ENCODE measurements at regions not wholly inside any gene's neighbourhood (a gene's known extent, or its start where the extent isn't known, plus 50 kb on each side); places are given as distances from the start of the nearest gene placed in this dataset.

DNA sequence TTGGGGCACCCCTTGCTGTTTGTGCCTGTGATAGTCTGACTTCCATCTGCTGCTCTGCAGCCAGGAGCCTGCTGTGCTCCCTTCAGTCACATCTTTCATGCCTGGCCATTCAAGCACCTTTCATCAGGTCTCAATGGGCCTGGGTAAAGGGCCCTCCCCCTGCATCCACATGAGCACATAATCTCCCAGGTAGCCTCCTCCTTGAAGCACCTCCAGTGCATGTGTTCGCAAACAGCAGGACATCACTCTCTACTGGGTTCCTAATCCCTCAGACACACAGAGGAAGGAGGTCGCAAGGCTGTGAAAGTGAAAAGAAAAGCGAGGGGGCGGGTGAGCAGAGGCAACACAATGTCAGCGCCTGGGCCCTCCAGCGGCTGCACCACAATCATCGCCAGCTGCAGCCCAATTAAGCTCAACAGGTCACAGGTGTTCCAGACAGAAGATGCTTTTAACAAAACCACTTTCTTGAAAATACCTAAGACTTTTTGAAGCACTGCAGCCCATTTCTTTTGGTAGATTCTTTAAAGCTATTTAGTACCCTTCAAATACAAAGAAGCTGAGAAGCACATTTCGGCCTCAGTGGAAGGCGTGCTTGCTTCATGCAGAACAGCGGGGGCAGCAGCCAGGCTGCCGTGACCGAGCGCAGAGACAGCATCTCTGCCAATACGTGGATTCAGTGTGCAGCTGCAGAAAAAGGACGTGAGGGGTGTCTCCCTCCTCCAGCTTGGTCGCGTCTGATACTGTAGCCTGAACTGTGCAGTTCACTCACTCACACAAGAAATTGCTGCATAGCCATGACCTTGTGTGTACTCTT, 92.2 kb upstream of the SPRY1 start:
- no peak overlapping the region for H3K4me3 ChIP-seq (ENCODE audit: control insufficient read depth, low read depth, low read length)
- no peak for DNase-seq (ENCODE audit: low read depth)
- TF ChIP-seq CTCF (conservative IDR thresholded peaks at IDR 0.05; ENCODE audit: control insufficient read depth, insufficient read depth, low read depth, low read length), result no peak

GRCh38 chr4:123305736-123306135, 90.9 kb upstream of the SPRY1 start:
- no peak for TF ChIP-seq CTCF (conservative IDR thresholded peaks at IDR 0.05; ENCODE audit: control insufficient read depth, insufficient read depth, low read depth, low read length)
- H3K4me3 ChIP-seq (ENCODE audit: control insufficient read depth, low read depth, low read length), result no peak overlapping the region
- DNase-seq (ENCODE audit: low read depth), result no peak

DNA sequence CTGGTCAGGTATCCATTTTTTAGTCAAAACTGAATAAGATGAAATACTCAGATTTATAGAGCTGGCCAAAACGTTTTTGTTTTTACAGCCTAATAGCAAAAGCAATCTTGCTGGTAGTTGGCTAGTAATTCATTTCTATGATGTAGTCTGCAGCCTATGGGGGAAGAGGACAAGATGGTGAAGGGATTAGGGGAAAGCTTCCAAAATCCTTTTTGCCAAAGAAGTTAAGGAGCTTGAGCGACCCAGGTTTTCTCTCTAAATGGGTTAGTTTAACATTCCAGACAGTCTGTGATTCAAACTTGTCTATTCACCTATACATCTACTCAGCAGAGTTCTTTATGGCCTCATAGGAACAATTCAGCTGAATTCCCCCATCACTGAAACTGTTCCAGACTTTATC, 89.8 kb upstream of the SPRY1 start:
- DNase-seq (ENCODE audit: low read depth), result no peak
- TF ChIP-seq CTCF (conservative IDR thresholded peaks at IDR 0.05; ENCODE audit: control insufficient read depth, insufficient read depth, low read depth, low read length), result no peak
- H3K4me3 ChIP-seq (ENCODE audit: control insufficient read depth, low read depth, low read length), result no peak overlapping the region

GRCh38 chr4:123308667-123309066, 87.9 kb upstream of the SPRY1 start:
- TF ChIP-seq CTCF (conservative IDR thresholded peaks at IDR 0.05; ENCODE audit: control insufficient read depth, insufficient read depth, low read depth, low read length), result no peak
- DNase-seq (ENCODE audit: low read depth), result no peak
- H3K4me3 ChIP-seq (ENCODE audit: control insufficient read depth, low read depth, low read length), result no peak overlapping the region

DNA sequence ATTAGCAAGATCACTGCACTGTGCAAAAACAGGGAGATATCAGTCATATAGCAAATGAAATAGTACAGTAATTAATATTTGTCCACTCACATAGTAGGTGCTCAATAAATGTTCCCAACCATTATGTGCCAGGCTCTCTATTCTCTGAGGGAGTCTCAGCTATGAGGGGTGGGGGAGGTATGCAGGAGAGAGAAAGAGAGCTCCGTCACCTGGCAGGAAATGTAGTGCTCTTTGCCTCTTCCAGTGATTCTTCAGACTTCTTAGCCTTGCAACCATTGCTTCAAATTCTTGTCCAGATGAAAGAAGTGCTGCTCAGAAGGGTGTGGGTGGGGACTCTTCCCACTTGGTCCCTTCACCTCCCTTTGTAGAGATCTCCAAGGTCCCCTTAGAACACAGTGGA, 84.5 kb upstream of the SPRY1 start:
- no peak for DNase-seq (ENCODE audit: low read depth)
- no peak for TF ChIP-seq CTCF (conservative IDR thresholded peaks at IDR 0.05; ENCODE audit: control insufficient read depth, insufficient read depth, low read depth, low read length)
- no peak overlapping the region for H3K4me3 ChIP-seq (ENCODE audit: control insufficient read depth, low read depth, low read length)

- DNase-seq (ENCODE audit: low read depth), result no peak
- no peak overlapping the region for H3K4me3 ChIP-seq (ENCODE audit: control insufficient read depth, low read depth, low read length)
- no peak for TF ChIP-seq CTCF (conservative IDR thresholded peaks at IDR 0.05; ENCODE audit: control insufficient read depth, insufficient read depth, low read depth, low read length)
Measured at GRCh38 chr4:123312951-123313592, 83.5 kb upstream of the SPRY1 start.
